SU-DHL-6 (cell line): ENCODE measurements at regions not wholly inside any gene's neighbourhood (a gene's known extent, or its start where the extent isn't known, plus 50 kb on each side); places are given as distances from the start of the nearest gene placed in this dataset.

Experiments used
- H2AFZ ChIP-seq: fragments of 200-600 bp; sonication (generic); 2 replicates; pipeline ENCODE4 v1.6.1; 2014; ENCODE audit warnings: low read depth, mild to moderate bottlenecking, moderate library complexity, mixed read lengths, antibody characterized with exemption, low read length; ENCODE audit not compliant: severe bottlenecking
- H3F3A ChIP-seq: fragments of 200-600 bp; shearing (Covaris generic); 2 replicates; pipeline ENCODE4 v1.6.0; 2016; ENCODE audit warnings: antibody characterized with exemption, mild to moderate bottlenecking; ENCODE audit not compliant: insufficient read depth
- H3K27ac ChIP-seq: fragments of 200-600 bp; sonication (generic); 2 replicates; pipeline ENCODE4 v1.5.1; 2016; ENCODE audit warnings: low read depth, mild to moderate bottlenecking, low read length, moderate library complexity, mixed read lengths
- H3K27me3 ChIP-seq: fragments of 200-600 bp; sonication (generic), shearing (Covaris generic); 2 replicates; pipeline ENCODE4 v1.6.0; 2014; ENCODE audit warnings: mild to moderate bottlenecking, low read length
- H3K36me3 ChIP-seq: fragments of 200-600 bp; sonication (generic); 2 replicates; pipeline ENCODE4 v1.6.1; 2014; ENCODE audit warnings: mild to moderate bottlenecking, low read length, mixed read lengths
- H3K4me2 ChIP-seq: fragments of 300-600, 200-600 bp; shearing (Covaris generic), sonication (generic); 2 replicates; pipeline ENCODE4 v1.6.0; 2014; ENCODE audit warnings: low read length, low read depth, mild to moderate bottlenecking; ENCODE audit not compliant: poor library complexity, severe bottlenecking
- H3K4me3 ChIP-seq: fragments of 200-600 bp; sonication (generic); 2 replicates; pipeline ENCODE4 v1.5.1; 2014; ENCODE audit warnings: antibody characterized with exemption, low read length, mild to moderate bottlenecking, mixed read lengths; ENCODE audit not compliant: insufficient read depth, poor library complexity, severe bottlenecking
- H3K79me2 ChIP-seq: fragments of 200-600 bp; sonication (generic); 2 replicates; pipeline ENCODE4 v1.6.1; 2014; ENCODE audit warnings: mild to moderate bottlenecking, low read length, moderate library complexity; ENCODE audit not compliant: insufficient read depth
- H3K9ac ChIP-seq: fragments of 200-600 bp; sonication (generic); 2 replicates; pipeline ENCODE4 v1.7.0; 2014; ENCODE audit warnings: mild to moderate bottlenecking, low read length
- H3K9me2 ChIP-seq: fragments of 200-600 bp; sonication (generic); replicated peaks from 2 replicates; pipeline ENCODE4 v1.6.1; 2014; ENCODE audit warnings: low read length; ENCODE audit not compliant: insufficient read depth
- H3K9me3 ChIP-seq: fragments of 200-600 bp; sonication (generic); 2 replicates; pipeline ENCODE4 v1.6.1; 2014; ENCODE audit warnings: low read length, mixed read lengths; ENCODE audit not compliant: insufficient read depth
- H4K20me1 ChIP-seq: fragments of 200-600 bp; sonication (generic); 2 replicates; pipeline ENCODE4 v1.6.1; 2014; ENCODE audit warnings: low read depth, mild to moderate bottlenecking, antibody characterized with exemption, low read length, moderate library complexity, mixed read lengths
- CTCF ChIP-seq: fragments of 200-600 bp; sonication (generic); IDR thresholded peaks from one replicate; pipeline ENCODE4 v1.5.1; 2017; ENCODE audit warnings: antibody characterized with exemption, mild to moderate bottlenecking, low read length, moderate library complexity; ENCODE audit not compliant: insufficient read depth, poor library complexity, severe bottlenecking
- EZH2phosphoT487 ChIP-seq: fragments of 200-600 bp; sonication (generic), shearing (Covaris generic); conservative IDR thresholded peaks from 2 replicates; pipeline ENCODE4 v1.6.1; 2018; ENCODE audit warnings: mild to moderate bottlenecking, antibody characterized with exemption, low read length, moderate library complexity, mixed read lengths

GRCh38 chr1:55931081-55931940 is 648.1 kb downstream of the PLPP3 start:
- Histone ChIP-seq H3K4me2 (no peak overlapping the region), H3K9me2 (no peaks in the 10 kb centered on the region), H4K20me1 (no peaks in the 10 kb centered on the region), H3K27me3 (no peaks in the 10 kb centered on the region), H3K4me3 (no peak overlapping the region), H3F3A (no peaks in the 10 kb centered on the region), H3K36me3 (no peaks in the 10 kb centered on the region), H2AFZ (no peak overlapping the region), H3K27ac (no peak overlapping the region), H3K9ac (no peak overlapping the region), H3K9me3 (no peaks in the 10 kb centered on the region; the same call in 1 of the 2 replicates), H3K79me2 (no peaks in the 10 kb centered on the region)
- TF ChIP-seq CTCF (no peak), EZH2phosphoT487 (no peak)

GRCh38 chr1:55929652-55930051 is 649.7 kb downstream of the PLPP3 start:
- Histone ChIP-seq H3K79me2 (no peaks in the 10 kb centered on the region), H3K4me2 (no peak overlapping the region), H3F3A (no peaks in the 10 kb centered on the region), H2AFZ (no peak overlapping the region), H3K9me3 (no peaks in the 10 kb centered on the region; the same call in 1 of the 2 replicates), H3K36me3 (no peaks in the 10 kb centered on the region), H3K27ac (no peak overlapping the region), H3K27me3 (no peaks in the 10 kb centered on the region), H4K20me1 (no peaks in the 10 kb centered on the region), H3K9ac (no peak overlapping the region), H3K9me2 (no peaks in the 10 kb centered on the region), H3K4me3 (no peak overlapping the region)
- TF ChIP-seq CTCF (no peak), EZH2phosphoT487 (no peak)

GRCh38 chr1:55928576-55928975 is 650.8 kb downstream of the PLPP3 start:
- H3K4me2 ChIP-seq = no peak overlapping the region
- H2AFZ ChIP-seq = no peak overlapping the region
- no peak overlapping the region for H3K9ac ChIP-seq
- no peaks in the 10 kb centered on the region; the same call in 1 of the 2 replicates for H3K9me3 ChIP-seq
- H3F3A ChIP-seq = no peaks in the 10 kb centered on the region
- TF ChIP-seq CTCF = no peak
- no peak for TF ChIP-seq EZH2phosphoT487
- no peaks in the 10 kb centered on the region for H3K9me2 ChIP-seq
- H4K20me1 ChIP-seq = no peaks in the 10 kb centered on the region
- no peak overlapping the region for H3K4me3 ChIP-seq
- H3K27me3 ChIP-seq = no peaks in the 10 kb centered on the region
- H3K27ac ChIP-seq = no peak overlapping the region
- H3K36me3 ChIP-seq = no peaks in the 10 kb centered on the region
- no peaks in the 10 kb centered on the region for H3K79me2 ChIP-seq
